ENCODE measurements at regions not wholly inside any gene's neighbourhood (a gene's known extent, or its start where the extent isn't known, plus 50 kb on each side); places are given as distances from the start of the nearest gene placed in this dataset.

GRCh38 chr1:29785554-29785953 lies 549.2 kb downstream of the PTPRU start:
- TF ChIP-seq POLR2AphosphoS5 (IDR thresholded peaks at IDR 0.05; ENCODE audit: low read depth, low read length) (no peak), SIN3A (IDR thresholded peaks at IDR 0.05; ENCODE audit: borderline replicate concordance, insufficient read depth, low read length) (no peak), REST (IDR thresholded peaks at IDR 0.05; ENCODE audit: insufficient read depth in 1 of 2, low read depth in 2 of 2, low read length in 2 of 2) (no peak), TAF1 (IDR thresholded peaks at IDR 0.05; ENCODE audit: borderline replicate concordance, insufficient read depth, low read length) (no peak), FOXP2 (optimal IDR thresholded peaks at IDR 0.05; ENCODE audit: borderline replicate concordance, extremely low read depth, extremely low read length, insufficient read depth) (no peak)

Measured in PFSK-1 (cell line).